HG02763 (cell line): ENCODE measurements at regions not wholly inside any gene's neighbourhood (a gene's known extent, or its start where the extent isn't known, plus 50 kb on each side); places are given as distances from the start of the nearest gene placed in this dataset.

ENCODE experiments used
- ATAC-seq: cut with Tn5 transposase; IDR thresholded peaks from one replicate; pipeline ENCODE4 v1.9.1; 2021; ENCODE audit warnings: mild to moderate bottlenecking, moderate library complexity; ENCODE audit not compliant: unreplicated experiment

DNA sequence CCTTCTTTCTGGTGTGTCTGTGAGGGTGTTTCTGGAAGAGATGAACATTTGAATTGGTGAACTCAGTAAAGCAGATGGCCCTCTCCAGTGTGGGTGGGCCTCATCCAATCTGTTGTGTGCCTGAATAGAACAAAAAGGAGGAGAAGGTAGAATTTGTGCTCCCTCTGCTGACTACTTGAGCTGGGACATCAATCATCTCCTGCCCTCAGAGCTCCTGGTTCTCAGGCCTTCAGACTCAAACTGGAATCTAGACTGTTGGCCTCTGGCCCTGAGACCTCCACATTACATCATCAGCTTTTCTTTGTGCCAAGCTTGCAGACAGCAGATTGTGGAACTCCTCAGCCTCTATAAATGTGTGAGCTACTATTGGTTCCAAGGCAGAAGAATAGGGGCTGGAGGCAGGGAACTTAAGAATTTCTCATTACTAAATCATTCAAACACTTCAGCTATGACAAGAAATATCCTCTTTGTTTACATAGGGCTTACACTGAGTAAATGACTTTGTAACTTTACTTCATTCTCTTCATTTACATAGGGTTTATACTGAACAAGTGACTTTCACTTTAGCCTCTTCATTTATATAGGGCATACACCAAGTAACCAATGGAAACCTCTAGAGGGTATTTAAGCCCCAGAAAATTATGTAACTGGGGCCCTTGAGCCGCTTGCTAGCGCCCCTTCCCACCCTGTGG, 86.9 kb upstream of the NWD2 start:
- no peak for ATAC-seq

DNA sequence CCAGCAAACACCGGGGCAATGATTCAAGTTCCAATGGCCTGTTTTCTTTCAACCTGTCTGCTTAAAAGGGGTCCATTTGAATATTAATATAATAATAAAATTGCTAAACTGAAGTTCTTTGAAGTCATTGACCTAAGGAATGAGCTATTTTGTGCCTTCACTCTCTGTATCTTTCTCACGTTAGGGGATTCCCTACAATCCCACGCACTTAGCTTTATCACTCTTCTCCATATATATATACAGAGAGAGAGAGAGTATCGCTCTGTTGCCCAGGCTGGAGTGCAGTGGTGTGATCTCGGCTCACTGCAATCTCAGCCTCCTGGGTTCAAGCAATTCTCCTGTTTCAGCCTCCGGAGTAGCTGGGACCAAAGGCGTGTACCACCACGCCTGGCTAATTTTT, 83.9 kb upstream of the NWD2 start:
- ATAC-seq, result no peak

DNA sequence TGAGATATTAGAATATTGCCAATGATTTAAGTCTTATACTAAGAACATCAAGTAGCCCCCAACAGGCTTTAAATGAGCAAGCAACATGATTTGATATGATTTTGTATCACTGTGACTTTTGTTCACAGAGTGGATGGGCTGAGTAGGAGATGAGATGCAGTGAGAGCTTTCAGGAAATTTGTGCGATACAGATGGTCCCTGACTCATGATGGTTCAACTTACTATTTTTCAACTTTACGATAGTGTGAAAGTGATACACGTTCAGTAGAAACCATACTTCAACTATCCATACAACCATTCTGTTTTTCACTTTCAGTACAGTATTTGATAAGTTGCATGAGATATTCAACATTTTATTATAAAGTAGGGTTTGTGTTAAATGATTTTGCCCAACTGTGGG, 78.7 kb upstream of the NWD2 start:
- ATAC-seq, result no peak

GRCh38 chr4:37169956-37170355, 74.6 kb upstream of the NWD2 start:
- ATAC-seq, result no peak

- ATAC-seq, result no peak
Observed at GRCh38 chr4:37188100-37188499, 56.4 kb upstream of the NWD2 start.
